GM12878 (cell line): ENCODE measurements at regions not wholly inside any gene's neighbourhood (a gene's known extent, or its start where the extent isn't known, plus 50 kb on each side); places are given as distances from the start of the nearest gene placed in this dataset.

Experiments
- BACH1 ChIP-seq: fragments of 450-650 bp; IDR thresholded peaks from 2 replicates; pipeline ENCODE4 v1.6.1; 2017; ENCODE audit warnings: mild to moderate bottlenecking, borderline replicate concordance
- BHLHE40 ChIP-seq, 2 experiments: fragments of 450-650 bp in 1 of 2; IDR thresholded peaks; 2 replicates each; pipeline ENCODE4 v1.6.1; 2011 to 2017; ENCODE audit warnings: low read depth in 2 of 2, borderline replicate concordance in 1 of 2, improper control_type of control experiment in 1 of 2, low read length in 1 of 2, mild to moderate bottlenecking in 1 of 2
- CTCF ChIP-seq, 3 experiments: IDR thresholded peaks in 2 of 3; conservative IDR thresholded peaks in 1 of 3; 2 replicates each; pipeline ENCODE4 v1.5.1; 2011; ENCODE audit warnings: low read depth in 3 of 3, low read length in 3 of 3, mild to moderate bottlenecking in 3 of 3, control low read depth in 2 of 3, moderate library complexity in 2 of 3, inconsistent platforms in 1 of 3, mixed read lengths in 1 of 3; ENCODE audit not compliant: control insufficient read depth in 2 of 3, insufficient read depth in 1 of 3; ENCODE audit errors: extremely low read depth in 1 of 3
- E2F4 ChIP-seq: IDR thresholded peaks from 2 replicates; pipeline ENCODE4 v1.6.1; 2012; ENCODE audit warnings: low read depth, low read length, improper control_type of control experiment
- EED ChIP-seq: sonication (generic); IDR thresholded peaks from 2 replicates; pipeline ENCODE4 v1.6.1; 2016; ENCODE audit warnings: antibody characterized with exemption, low read depth
- EGR1 ChIP-seq, 2 experiments: IDR thresholded peaks; 1 replicate in 1 of 2; 2 replicates in 1 of 2; pipeline ENCODE4 v1.6.1; 2011 to 2012; ENCODE audit warnings: low read depth in 2 of 2, low read length in 2 of 2, borderline replicate concordance in 1 of 2, mild to moderate bottlenecking in 1 of 2, moderate library complexity in 1 of 2
- FOS ChIP-seq: IDR thresholded peaks from 3 replicates; pipeline ENCODE4 v1.6.1; 2011; ENCODE audit warnings: borderline replicate concordance; ENCODE audit not compliant: insufficient read length; ENCODE audit errors: extremely low read depth
- IRF3 ChIP-seq: fragments of 450-650 bp; IDR thresholded peaks from 2 replicates; pipeline ENCODE4 v1.6.1; 2014; ENCODE audit warnings: mild to moderate bottlenecking
- NFIC ChIP-seq: IDR thresholded peaks from 2 replicates; pipeline ENCODE4 v1.6.1; 2012; ENCODE audit warnings: low read depth, mild to moderate bottlenecking, inconsistent platforms, low read length, moderate library complexity
- PAX5 ChIP-seq: IDR thresholded peaks from 2 replicates; pipeline ENCODE4 v1.6.1; 2011; ENCODE audit warnings: low read depth, low read length, borderline replicate concordance
- POLR2AphosphoS5 ChIP-seq: IDR thresholded peaks from 2 replicates; pipeline ENCODE4 v1.6.1; 2011; ENCODE audit warnings: mild to moderate bottlenecking, low read length, inconsistent platforms
- SMAD1 ChIP-seq: fragments of 450-650 bp; IDR thresholded peaks from 2 replicates; pipeline ENCODE4 v1.6.1; 2018; ENCODE audit warnings: mild to moderate bottlenecking, low read depth; ENCODE audit not compliant: partially characterized antibody
- YY1 ChIP-seq: IDR thresholded peaks from 2 replicates; pipeline ENCODE4 v1.6.1; 2011; ENCODE audit warnings: low read depth, mild to moderate bottlenecking, low read length

- TF ChIP-seq FOS (no peak), CTCF (IDR thresholded peaks at IDR 0.05 in 2 of 3, conservative IDR thresholded peaks at IDR 0.05 in 1 of 3; ENCODE audit: control insufficient read depth in 2 of 3, extremely low read depth in 1 of 3, insufficient read depth in 1 of 3, low read depth in 3 of 3, low read length in 3 of 3) (no peak), BACH1 (no peak), EGR1 (IDR thresholded peaks at IDR 0.05; ENCODE audit: borderline replicate concordance in 1 of 2, low read depth in 2 of 2, low read length in 2 of 2) (no peak), BHLHE40 (IDR thresholded peaks at IDR 0.05; ENCODE audit: borderline replicate concordance in 1 of 2, low read depth in 2 of 2, low read length in 1 of 2) (no peak), SMAD1 (no peak), E2F4 (no peak), POLR2AphosphoS5 (no peak), NFIC (no peak), IRF3 (no peak), EED (no peak), PAX5 (no peak), YY1 (no peak)
Observed at GRCh38 chr6:155993240-155993639, 537.6 kb upstream of the NOX3 start.
